SK-N-SH (cell line): ENCODE measurements at regions not wholly inside any gene's neighbourhood (a gene's known extent, or its start where the extent isn't known, plus 50 kb on each side); places are given as distances from the start of the nearest gene placed in this dataset.

Experiments
- CTCF ChIA-PET: fragments of 300-600, 350-600 bp; formaldehyde crosslinking; extraction: SDS; loops from one replicate; lab custom pipeline; 2021; lab: Yijun Ruan, JAX
- POLR2A ChIA-PET: fragments of 350-600 bp; sonication (Branson Sonifier 250); formaldehyde crosslinking; extraction: SDS; loops from one replicate; lab custom pipeline; 2020; ENCODE audit warnings: antibody characterized with exemption, inconsistent platforms; lab: Yijun Ruan, JAX
- DNase-seq: peaks from one replicate; pipeline ENCODE4 v3.0.0; 2012
- H2AFZ ChIP-seq: fragments of 200-600 bp; sonication (generic); 2 replicates; pipeline ENCODE4 v1.8.1; 2016; ENCODE audit warnings: antibody characterized with exemption, mild to moderate bottlenecking, low read depth
- H3F3A ChIP-seq: fragments of 200-600 bp; sonication (generic); replicated peaks from 2 replicates; pipeline ENCODE3; 2016; ENCODE audit warnings: antibody characterized with exemption, mild to moderate bottlenecking; ENCODE audit not compliant: insufficient read depth
- H3K27ac ChIP-seq, 2 experiments: fragments of 200-500 bp in 1 of 2; fragments of 200-600 bp in 1 of 2; sonication (Bioruptor generic) in 1 of 2; sonication (generic), shearing (Covaris generic) in 1 of 2; 2 replicates each; pipeline versions ENCODE4 v1.5.1 to v1.6.1; 2014 to 2016; ENCODE audit warnings: low read depth in 2 of 2, inconsistent platforms in 1 of 2, low read length in 1 of 2, mild to moderate bottlenecking in 1 of 2, mixed read lengths in 1 of 2
- H3K27me3 ChIP-seq: fragments of 200-600 bp; sonication (generic), shearing (Covaris generic); 2 replicates; pipeline ENCODE4 v1.6.1; 2016; ENCODE audit warnings: mixed run types; ENCODE audit not compliant: insufficient read depth
- H3K36me3 ChIP-seq, 2 experiments: fragments of 200-500 bp in 1 of 2; fragments of 200-600 bp in 1 of 2; sonication (Bioruptor generic) in 1 of 2; sonication (generic) in 1 of 2; replicated peaks in 1 of 2; 2 replicates each; pipeline versions ENCODE3 to v1.5.1; 2014 to 2016; ENCODE audit warnings: low read length in 1 of 2, mild to moderate bottlenecking in 1 of 2; ENCODE audit not compliant: insufficient read depth in 2 of 2, control insufficient read depth in 1 of 2
- H3K4me1 ChIP-seq, 2 experiments: fragments of 200-500 bp in 1 of 2; fragments of 200-600 bp in 1 of 2; sonication (Bioruptor generic) in 1 of 2; sonication (generic), shearing (Covaris generic) in 1 of 2; 2 replicates each; pipeline versions ENCODE4 v1.5.1 to v1.6.1; 2014 to 2016; ENCODE audit warnings: low read depth in 1 of 2, low read length in 1 of 2, mixed run types in 1 of 2; ENCODE audit not compliant: insufficient read depth in 2 of 2, control insufficient read depth in 1 of 2
- H3K4me2 ChIP-seq: fragments of 200-600 bp; sonication (generic), shearing (Covaris generic); 2 replicates; pipeline ENCODE4 v1.6.1; 2017; ENCODE audit warnings: mixed run types
- H3K4me3 ChIP-seq, 2 experiments: fragments of 200-500 bp in 1 of 2; fragments of 200-600 bp in 1 of 2; sonication (Bioruptor generic) in 1 of 2; sonication (generic), shearing (Covaris generic) in 1 of 2; 2 replicates each; pipeline versions ENCODE4 v1.5.1 to v1.8.1; 2014 to 2016; ENCODE audit warnings: low read depth in 2 of 2, inconsistent platforms in 1 of 2, low read length in 1 of 2, mild to moderate bottlenecking in 1 of 2, mixed read lengths in 1 of 2, moderate library complexity in 1 of 2
- H3K79me2 ChIP-seq: fragments of 200-600 bp; sonication (generic); 2 replicates; pipeline ENCODE4 v1.8.1; 2017; ENCODE audit warnings: mild to moderate bottlenecking; ENCODE audit not compliant: insufficient read depth
- H3K9ac ChIP-seq: fragments of 200-600 bp; sonication (generic); 2 replicates; pipeline ENCODE4 v1.6.1; 2017; ENCODE audit warnings: mixed run types
- H3K9me2 ChIP-seq: fragments of 200-600 bp; sonication (generic); 2 replicates; pipeline ENCODE4 v1.6.1; 2017; ENCODE audit warnings: mixed run types
- H3K9me3 ChIP-seq: fragments of 200-600 bp; sonication (generic); 2 replicates; pipeline ENCODE4 v1.6.1; 2017; ENCODE audit warnings: mixed run types, mild to moderate bottlenecking, moderate library complexity
- H4K20me1 ChIP-seq: fragments of 200-600 bp; sonication (generic); 2 replicates; pipeline ENCODE4 v1.6.1; 2017; ENCODE audit warnings: mild to moderate bottlenecking, mixed run types; ENCODE audit not compliant: insufficient read depth
- FOXJ3 ChIP-seq: sonication (generic); formaldehyde crosslinking; IDR thresholded peaks from 2 replicates; pipeline ENCODE4 v1.5.1; 2020; ENCODE audit warnings: mild to moderate bottlenecking, missing genetic modification reagents
- FOXM1 ChIP-seq: IDR thresholded peaks from 2 replicates; pipeline ENCODE4 v1.4.0; 2012; ENCODE audit warnings: low read depth, mild to moderate bottlenecking
- JUND ChIP-seq: IDR thresholded peaks from 2 replicates; pipeline ENCODE4 v1.4.0; 2012
- MXI1 ChIP-seq: IDR thresholded peaks from 2 replicates; pipeline ENCODE4 v1.6.1; 2012; ENCODE audit warnings: mild to moderate bottlenecking, low read depth, low read length, improper control_type of control experiment
- NFIC ChIP-seq: IDR thresholded peaks from 2 replicates; pipeline ENCODE4 v1.4.0; 2012; ENCODE audit warnings: borderline replicate concordance
- PBX3 ChIP-seq: IDR thresholded peaks from 2 replicates; pipeline ENCODE4; 2012
- POLR2AphosphoS5 ChIP-seq: IDR thresholded peaks from 2 replicates; pipeline ENCODE4 v1.6.1; 2012; ENCODE audit warnings: low read depth, low read length
- REST ChIP-seq: IDR thresholded peaks from 2 replicates; pipeline ENCODE4 v1.6.1; 2012; ENCODE audit warnings: mild to moderate bottlenecking, low read depth, low read length, moderate library complexity
- SMC3 ChIP-seq: IDR thresholded peaks from 2 replicates; pipeline ENCODE4 v1.6.1; 2012; ENCODE audit warnings: low read depth, low read length, improper control_type of control experiment
- TAF1 ChIP-seq: IDR thresholded peaks from 2 replicates; pipeline ENCODE4 v1.6.1; 2012; ENCODE audit warnings: low read depth, mild to moderate bottlenecking, low read length, moderate library complexity, borderline replicate concordance
- TCF12 ChIP-seq: IDR thresholded peaks from 2 replicates; pipeline ENCODE4 v1.4.0; 2012
- WGBS: methylation state at CpG from one replicate; pipeline ENCODE4 v1.1.6; 2017; ENCODE audit warnings: low lambda C conversion rate; 5-methylcytosine and 5-hydroxymethylcytosine counted together
- TF ChIP-seq, protein P1 (sequence below): IDR thresholded peaks from 2 replicates; pipeline ENCODE4 v1.4.0; 2012; ENCODE audit warnings: low read depth, borderline replicate concordance

GRCh38 chr22:27461470-27461869, 340.1 kb downstream of the MN1 start (continued):
- no peak for TF ChIP-seq REST
- TF ChIP-seq POLR2AphosphoS5 = no peak
- peak; percentile 45; the same call in 1 of the 2 replicates for TF ChIP-seq PBX3
- no peak for TF ChIP-seq NFIC
- TF ChIP-seq JUND = no peak
- TF ChIP-seq TCF12 = peak; percentile 56; the same call in 1 of the 2 replicates
- no peak for TF ChIP-seq FOXM1

- H3K9ac ChIP-seq = peak overlapping the region; percentile 43; the same call in 1 of the 2 replicates
- no peak overlapping the region for H3K4me3 ChIP-seq
- no peaks in the 10 kb centered on the region for H3K27me3 ChIP-seq
- H3K79me2 ChIP-seq = no peaks in the 10 kb centered on the region
- no peak overlapping the region for H2AFZ ChIP-seq
- H3K36me3 ChIP-seq = no peaks in the 10 kb centered on the region
- TF ChIP-seq NFIC (no peak), TAF1 (no peak), MXI1 (no peak), SMC3 (no peak), FOXJ3 (no peak)
- TF ChIP-seq, protein P1, sequence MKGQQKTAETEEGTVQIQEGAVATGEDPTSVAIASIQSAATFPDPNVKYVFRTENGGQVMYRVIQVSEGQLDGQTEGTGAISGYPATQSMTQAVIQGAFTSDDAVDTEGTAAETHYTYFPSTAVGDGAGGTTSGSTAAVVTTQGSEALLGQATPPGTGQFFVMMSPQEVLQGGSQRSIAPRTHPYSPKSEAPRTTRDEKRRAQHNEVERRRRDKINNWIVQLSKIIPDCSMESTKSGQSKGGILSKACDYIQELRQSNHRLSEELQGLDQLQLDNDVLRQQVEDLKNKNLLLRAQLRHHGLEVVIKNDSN = no peak
- TF ChIP-seq, all 33 proteins: peak for 0
- H3K4me1 ChIP-seq = peaks cover 0 to 29% of the 10 kb centered on the region in 2 experiments; a peak in 3 of 4 replicates
- no peaks in the 10 kb centered on the region for H3K9me2 ChIP-seq
- no peaks in the 10 kb centered on the region for H3K9me3 ChIP-seq
- peak overlapping the region in 1 of 2 experiments; percentile 60; a peak in 2 of 4 replicates for H3K27ac ChIP-seq
- peaks cover 25% of the 10 kb centered on the region for H3F3A ChIP-seq
- DNase-seq = peak; percentile 31
- 0 out of 2 replicates have a peak overlapping the region, but pooled peaks have one; percentile 38 for H3K4me2 ChIP-seq
- 72% methylated on average over 6 of the region's 7 CpGs for WGBS
- POLR2A ChIA-PET = no interaction called here
- no peaks in the 10 kb centered on the region for H4K20me1 ChIP-seq
- CTCF ChIA-PET = interaction anchor here (1.5 kb wide), 1 partner anchor 11 kb away, joined by 3 read pairs; no protein-coding TSS in a partner anchor
Observed at GRCh38 chr22:27462190-27462589, 339.4 kb downstream of the MN1 start.
